SK-N-SH (cell line): ENCODE measurements at regions not wholly inside any gene's neighbourhood (a gene's known extent, or its start where the extent isn't known, plus 50 kb on each side); places are given as distances from the start of the nearest gene placed in this dataset.

Experiments used
- CTCF ChIA-PET: fragments of 300-600, 350-600 bp; formaldehyde crosslinking; extraction: SDS; loops from one replicate; lab custom pipeline; 2021; lab: Yijun Ruan, JAX
- POLR2A ChIA-PET: fragments of 350-600 bp; sonication (Branson Sonifier 250); formaldehyde crosslinking; extraction: SDS; loops from one replicate; lab custom pipeline; 2020; ENCODE audit warnings: antibody characterized with exemption, inconsistent platforms; lab: Yijun Ruan, JAX
- DNase-seq: peaks from one replicate; pipeline ENCODE4 v3.0.0; 2012
- H2AFZ ChIP-seq: fragments of 200-600 bp; sonication (generic); 2 replicates; pipeline ENCODE4 v1.8.1; 2016; ENCODE audit warnings: antibody characterized with exemption, mild to moderate bottlenecking, low read depth
- H3F3A ChIP-seq: fragments of 200-600 bp; sonication (generic); replicated peaks from 2 replicates; pipeline ENCODE3; 2016; ENCODE audit warnings: antibody characterized with exemption, mild to moderate bottlenecking; ENCODE audit not compliant: insufficient read depth
- H3K27ac ChIP-seq, 2 experiments: fragments of 200-500 bp in 1 of 2; fragments of 200-600 bp in 1 of 2; sonication (Bioruptor generic) in 1 of 2; sonication (generic), shearing (Covaris generic) in 1 of 2; 2 replicates each; pipeline versions ENCODE4 v1.5.1 to v1.6.1; 2014 to 2016; ENCODE audit warnings: low read depth in 2 of 2, inconsistent platforms in 1 of 2, low read length in 1 of 2, mild to moderate bottlenecking in 1 of 2, mixed read lengths in 1 of 2
- H3K27me3 ChIP-seq: fragments of 200-600 bp; sonication (generic), shearing (Covaris generic); 2 replicates; pipeline ENCODE4 v1.6.1; 2016; ENCODE audit warnings: mixed run types; ENCODE audit not compliant: insufficient read depth
- H3K36me3 ChIP-seq, 2 experiments: fragments of 200-500 bp in 1 of 2; fragments of 200-600 bp in 1 of 2; sonication (Bioruptor generic) in 1 of 2; sonication (generic) in 1 of 2; replicated peaks in 1 of 2; 2 replicates each; pipeline versions ENCODE3 to v1.5.1; 2014 to 2016; ENCODE audit warnings: low read length in 1 of 2, mild to moderate bottlenecking in 1 of 2; ENCODE audit not compliant: insufficient read depth in 2 of 2, control insufficient read depth in 1 of 2
- H3K4me1 ChIP-seq, 2 experiments: fragments of 200-500 bp in 1 of 2; fragments of 200-600 bp in 1 of 2; sonication (Bioruptor generic) in 1 of 2; sonication (generic), shearing (Covaris generic) in 1 of 2; 2 replicates each; pipeline versions ENCODE4 v1.5.1 to v1.6.1; 2014 to 2016; ENCODE audit warnings: low read depth in 1 of 2, low read length in 1 of 2, mixed run types in 1 of 2; ENCODE audit not compliant: insufficient read depth in 2 of 2, control insufficient read depth in 1 of 2
- H3K4me2 ChIP-seq: fragments of 200-600 bp; sonication (generic), shearing (Covaris generic); 2 replicates; pipeline ENCODE4 v1.6.1; 2017; ENCODE audit warnings: mixed run types
- H3K4me3 ChIP-seq, 2 experiments: fragments of 200-500 bp in 1 of 2; fragments of 200-600 bp in 1 of 2; sonication (Bioruptor generic) in 1 of 2; sonication (generic), shearing (Covaris generic) in 1 of 2; 2 replicates each; pipeline versions ENCODE4 v1.5.1 to v1.8.1; 2014 to 2016; ENCODE audit warnings: low read depth in 2 of 2, inconsistent platforms in 1 of 2, low read length in 1 of 2, mild to moderate bottlenecking in 1 of 2, mixed read lengths in 1 of 2, moderate library complexity in 1 of 2
- H3K79me2 ChIP-seq: fragments of 200-600 bp; sonication (generic); 2 replicates; pipeline ENCODE4 v1.8.1; 2017; ENCODE audit warnings: mild to moderate bottlenecking; ENCODE audit not compliant: insufficient read depth
- H3K9ac ChIP-seq: fragments of 200-600 bp; sonication (generic); 2 replicates; pipeline ENCODE4 v1.6.1; 2017; ENCODE audit warnings: mixed run types
- H3K9me2 ChIP-seq: fragments of 200-600 bp; sonication (generic); 2 replicates; pipeline ENCODE4 v1.6.1; 2017; ENCODE audit warnings: mixed run types
- H3K9me3 ChIP-seq: fragments of 200-600 bp; sonication (generic); 2 replicates; pipeline ENCODE4 v1.6.1; 2017; ENCODE audit warnings: mixed run types, mild to moderate bottlenecking, moderate library complexity
- H4K20me1 ChIP-seq: fragments of 200-600 bp; sonication (generic); 2 replicates; pipeline ENCODE4 v1.6.1; 2017; ENCODE audit warnings: mild to moderate bottlenecking, mixed run types; ENCODE audit not compliant: insufficient read depth
- CTCF ChIP-seq: fragments of 200-600 bp; sonication (generic); IDR thresholded peaks from 2 replicates; pipeline ENCODE4 v1.6.1; 2017; ENCODE audit warnings: antibody characterized with exemption, mild to moderate bottlenecking, moderate library complexity
- MEF2A ChIP-seq: IDR thresholded peaks from 2 replicates; pipeline ENCODE4 v1.4.0; 2012; ENCODE audit warnings: low read depth, borderline replicate concordance
- RAD21 ChIP-seq: IDR thresholded peaks from 2 replicates; pipeline ENCODE4 v1.6.1; 2012; ENCODE audit warnings: mild to moderate bottlenecking, low read length
- USF1 ChIP-seq: IDR thresholded peaks from 2 replicates; pipeline ENCODE4 v1.4.0; 2012; ENCODE audit warnings: low read depth, borderline replicate concordance
- YY1 ChIP-seq: IDR thresholded peaks from 2 replicates; pipeline ENCODE4 v1.4.0; 2012; ENCODE audit warnings: low read depth, mild to moderate bottlenecking
- ZBTB33 ChIP-seq: IDR thresholded peaks from 2 replicates; pipeline ENCODE4 v1.4.0; 2012; ENCODE audit warnings: low read depth, borderline replicate concordance
- WGBS: methylation state at CpG from one replicate; pipeline ENCODE4 v1.1.6; 2017; ENCODE audit warnings: low lambda C conversion rate; 5-methylcytosine and 5-hydroxymethylcytosine counted together

DNA sequence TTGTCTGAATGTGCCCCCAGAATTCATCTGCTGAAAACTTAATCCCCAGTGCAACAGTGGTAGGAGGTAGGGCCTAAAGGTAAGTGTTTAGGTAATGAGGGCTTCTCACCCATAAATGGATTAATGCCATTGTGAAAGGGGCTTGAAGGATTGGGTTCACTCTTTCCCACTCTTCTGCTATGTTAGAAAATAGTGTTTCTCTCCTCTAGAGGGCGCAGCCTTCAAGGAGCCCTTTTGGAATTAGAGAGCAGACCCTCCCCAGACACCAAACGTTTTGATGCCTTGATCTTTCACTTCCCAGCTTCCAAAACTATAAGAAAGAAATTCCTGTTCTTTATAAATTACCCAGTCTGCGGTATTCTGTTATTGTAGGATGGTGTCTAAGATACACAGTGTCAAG, 706.4 kb downstream of the SMARCA1 start:
- DNase-seq = peak; percentile 15

More for the DNA sequence above, 706.4 kb downstream of the SMARCA1 start:
- Histone ChIP-seq H3K27ac (no peak overlapping the region), H3K4me2 (no peak overlapping the region), H3K9me2 (no peaks in the 10 kb centered on the region), H3K36me3 (no peaks in the 10 kb centered on the region), H3K4me3 (no peak overlapping the region; a peak in 1 of 4 replicates), H3K79me2 (no peaks in the 10 kb centered on the region), H4K20me1 (no peaks in the 10 kb centered on the region), H3K9ac (no peak overlapping the region), H3K9me3 (no peaks in the 10 kb centered on the region), H3F3A (no peaks in the 10 kb centered on the region), H2AFZ (no peak overlapping the region), H3K27me3 (no peaks in the 10 kb centered on the region), H3K4me1 (no peaks in the 10 kb centered on the region)
- 2% methylated on average over 3 of the region's 3 CpGs for WGBS
- TF ChIP-seq USF1 (no peak), MEF2A (no peak), ZBTB33 (no peak), YY1 (no peak), RAD21 (peak; percentile 23; the same call in 1 of the 2 replicates), CTCF (peak; percentile 53)
- ChIA-PET POLR2A (no interaction called here), CTCF (interaction anchor here (0.7 to 4.4 kb wide), 9 partner anchors 9 to 318 kb away, joined by 3 to 27 read pairs (median 5); no protein-coding TSS in a partner anchor)
